IMR-90 (cell line): ENCODE measurements at regions not wholly inside any gene's neighbourhood (a gene's known extent, or its start where the extent isn't known, plus 50 kb on each side); places are given as distances from the start of the nearest gene placed in this dataset.

ENCODE experiments used
- ATAC-seq: fragments of 200-7000 bp; cut with Tn5 transposase; 2 replicates; pipeline ENCODE4 v1.9.1; 2020; ENCODE audit warnings: low read depth, mild to moderate bottlenecking, moderate library complexity
- BruUV-seq: library from RNA; stranded (reverse); fragments of 400-500 nt; replicated peaks from 2 replicates; lab custom pipeline; 2021; lab: Mats Ljungman, UMichigan
- CTCF ChIA-PET: fragments of 300-600 bp; formaldehyde crosslinking; extraction: SDS; loops from one replicate; lab custom pipeline; 2021; ENCODE audit warnings: antibody characterized with exemption; lab: Yijun Ruan, JAX
- POLR2A ChIA-PET: fragments of 300-600 bp; sonication (Branson Sonifier 250); formaldehyde crosslinking; loops from one replicate; lab custom pipeline; 2022; ENCODE audit warnings: antibody characterized with exemption; ENCODE audit not compliant: unreplicated experiment; lab: Charles Lee
- DNase-seq: peaks from one replicate; pipeline ENCODE4 v3.0.0; 2013
- H2AFZ ChIP-seq: replicated peaks from 2 replicates; pipeline ENCODE3; 2013; ENCODE audit warnings: low read length, mild to moderate bottlenecking; ENCODE audit not compliant: poor library complexity
- H2AK5ac ChIP-seq: 2 replicates; pipeline ENCODE4 v1.6.1; 2013; ENCODE audit warnings: low read depth, low read length, inconsistent platforms
- H2AK9ac ChIP-seq: replicated peaks from 2 replicates; pipeline ENCODE3; 2013; ENCODE audit warnings: mild to moderate bottlenecking, low read depth, low read length, moderate library complexity; ENCODE audit not compliant: poor library complexity
- H2BK120ac ChIP-seq: 2 replicates; pipeline ENCODE4 v1.6.1; 2013; ENCODE audit warnings: low read depth, low read length, inconsistent platforms
- H2BK15ac ChIP-seq: 3 replicates; pipeline ENCODE4 v1.6.1; 2013; ENCODE audit warnings: low read depth, low read length, inconsistent platforms
- H2BK20ac ChIP-seq: 2 replicates; pipeline ENCODE4 v1.6.1; 2013; ENCODE audit warnings: low read depth, mild to moderate bottlenecking, inconsistent platforms, low read length, moderate library complexity
- H2BK5ac ChIP-seq: 2 replicates; pipeline ENCODE4 v1.6.1; 2013; ENCODE audit warnings: mild to moderate bottlenecking, low read depth, low read length, inconsistent platforms; ENCODE audit not compliant: poor library complexity, severe bottlenecking
- H3K14ac ChIP-seq: replicated peaks from 2 replicates; pipeline ENCODE4 v1.6.1; 2013; ENCODE audit warnings: low read depth, low read length, inconsistent platforms
- H3K18ac ChIP-seq: 2 replicates; pipeline ENCODE4 v1.6.1; 2013; ENCODE audit warnings: low read depth, low read length, control low read depth
- H3K23ac ChIP-seq: 2 replicates; pipeline ENCODE4 v1.6.1; 2013; ENCODE audit warnings: low read depth, low read length, inconsistent platforms
- H3K27ac ChIP-seq: 2 replicates; pipeline ENCODE4 v1.5.1; 2013; ENCODE audit warnings: mild to moderate bottlenecking, control low read depth, low read length; ENCODE audit not compliant: insufficient read depth
- H3K27me3 ChIP-seq: 2 replicates; pipeline ENCODE4 v1.6.1; 2013; ENCODE audit warnings: low read length; ENCODE audit not compliant: control insufficient read depth, insufficient read depth
- H3K36me3 ChIP-seq: 2 replicates; pipeline ENCODE4 v1.6.1; 2013; ENCODE audit warnings: low read length, mixed read lengths; ENCODE audit not compliant: control insufficient read depth, insufficient read depth
- H3K4ac ChIP-seq: 2 replicates; pipeline ENCODE4 v1.6.1; 2013; ENCODE audit warnings: low read depth, low read length, inconsistent platforms
- H3K4me1 ChIP-seq: 2 replicates; pipeline ENCODE4 v1.6.1; 2013; ENCODE audit warnings: low read length, mixed read lengths; ENCODE audit not compliant: control insufficient read depth, insufficient read depth
- H3K4me2 ChIP-seq: 2 replicates; pipeline ENCODE4 v1.6.1; 2013; ENCODE audit warnings: low read depth, mild to moderate bottlenecking, control low read depth, low read length, moderate library complexity
- H3K4me3 ChIP-seq: 2 replicates; pipeline ENCODE4 v1.5.1; 2013; ENCODE audit warnings: low read depth, mild to moderate bottlenecking, control low read depth, low read length, moderate library complexity; ENCODE audit not compliant: insufficient read depth
- H3K56ac ChIP-seq: 2 replicates; pipeline ENCODE4 v1.6.1; 2013; ENCODE audit warnings: low read length, inconsistent platforms; ENCODE audit not compliant: insufficient read depth; ENCODE audit errors: extremely low read depth
- H3K79me1 ChIP-seq, 2 experiments: 2 replicates each; pipeline ENCODE4 v1.6.1; 2013; ENCODE audit warnings: low read length in 2 of 2, inconsistent platforms in 1 of 2, low read depth in 1 of 2
- H3K9ac ChIP-seq: 2 replicates; pipeline ENCODE4 v1.6.1; 2013; ENCODE audit warnings: low read depth, low read length, control low read depth
- H3K9me1 ChIP-seq: 2 replicates; pipeline ENCODE4 v1.6.1; 2013; ENCODE audit warnings: low read length, inconsistent platforms; ENCODE audit not compliant: insufficient read depth
- H3K9me3 ChIP-seq: 2 replicates; pipeline ENCODE4 v1.6.1; 2013; ENCODE audit warnings: low read length; ENCODE audit not compliant: control insufficient read depth, insufficient read depth
- H4K20me1 ChIP-seq: 2 replicates; pipeline ENCODE4 v1.6.1; 2013; ENCODE audit warnings: low read length, inconsistent platforms; ENCODE audit not compliant: insufficient read depth
- H4K5ac ChIP-seq: 2 replicates; pipeline ENCODE4 v1.6.1; 2013; ENCODE audit warnings: mild to moderate bottlenecking, low read depth, low read length, control low read depth
- H4K8ac ChIP-seq, 2 experiments: 2 replicates each; pipeline ENCODE4 v1.6.1; 2013; ENCODE audit warnings: low read depth in 2 of 2, low read length in 2 of 2, control low read depth in 1 of 2, inconsistent platforms in 1 of 2
- H4K91ac ChIP-seq: 2 replicates; pipeline ENCODE4 v1.6.1; 2013; ENCODE audit warnings: low read depth, low read length, inconsistent platforms; ENCODE audit not compliant: insufficient read depth
- CEBPB ChIP-seq: IDR thresholded peaks from 2 replicates; pipeline ENCODE4 v1.6.1; 2012; ENCODE audit warnings: low read depth, low read length, improper control_type of control experiment
- CTCF ChIP-seq: conservative IDR thresholded peaks from 2 replicates; pipeline ENCODE4 v1.5.1; 2012; ENCODE audit warnings: mild to moderate bottlenecking, low read depth, low read length, improper control_type of control experiment
- ELK1 ChIP-seq: fragments of 150-350 bp; IDR thresholded peaks from 2 replicates; pipeline ENCODE4 v1.6.1; 2016; ENCODE audit warnings: low read depth, mild to moderate bottlenecking, low read length, moderate library complexity, borderline replicate concordance
- MAFK ChIP-seq: IDR thresholded peaks from 2 replicates; pipeline ENCODE4 v1.6.1; 2012; ENCODE audit warnings: low read depth, low read length, improper control_type of control experiment
- RAD21 ChIP-seq: IDR thresholded peaks from 2 replicates; pipeline ENCODE4 v1.6.1; 2012; ENCODE audit warnings: low read length, improper control_type of control experiment
- RCOR1 ChIP-seq: IDR thresholded peaks from 2 replicates; pipeline ENCODE4 v1.6.1; 2012; ENCODE audit warnings: mild to moderate bottlenecking, low read length, improper control_type of control experiment; ENCODE audit not compliant: insufficient replicate concordance
- RFX5 ChIP-seq: IDR thresholded peaks from 2 replicates; pipeline ENCODE4 v1.8.0; 2012; ENCODE audit warnings: low read depth, mild to moderate bottlenecking, low read length, moderate library complexity
- SMC3 ChIP-seq: fragments of 150-350 bp; IDR thresholded peaks from 2 replicates; pipeline ENCODE4 v1.6.1; 2016; ENCODE audit warnings: low read depth, mild to moderate bottlenecking, antibody characterized with exemption, low read length, moderate library complexity
- USF2 ChIP-seq: fragments of 150-350 bp; IDR thresholded peaks from 2 replicates; pipeline ENCODE4 v1.6.1; 2017; ENCODE audit warnings: mild to moderate bottlenecking, antibody characterized with exemption, low read length, low read depth
- WGBS, 2 experiments: methylation state at CpG; one replicate each; pipeline versions ENCODE4 v1.1.5 to v1.1.7; 2013; ENCODE audit warnings: missing lambda C conversion rate in 2 of 2; ENCODE audit not compliant: insufficient read length in 1 of 2; ENCODE audit errors: extremely low coverage in 2 of 2; 5-methylcytosine and 5-hydroxymethylcytosine counted together
- dilution Hi-C: fragments of 300-500 bp; cut with HindIII; formaldehyde crosslinking; loops from one replicate; pipeline ENCODE4 v1.14.3; 2018; ENCODE audit warnings: low sequenced_read_pairs; ENCODE audit not compliant: unreplicated experiment
- in situ Hi-C: fragments of 300-500 bp; cut with MboI; formaldehyde crosslinking; loops from 3 replicates; pipeline ENCODE4 v1.14.3; 2019; ENCODE audit warnings: low sequenced_read_pairs, inconsistent platforms, mixed read lengths
- intact Hi-C: fragments of 100-400 bp; cut with micrococcal nuclease; formaldehyde crosslinking; loops from 2 replicates; pipeline ENCODE4 v1.10.0; 2022

- H3K18ac ChIP-seq, result no peak overlapping the region
- H3K79me1 ChIP-seq, result no peaks in the 10 kb centered on the region
- no peak overlapping the region for H4K8ac ChIP-seq
- CTCF ChIA-PET, result no interaction called here
- H3K4me1 ChIP-seq, result no peaks in the 10 kb centered on the region
- no peak for DNase-seq
- dilution Hi-C loops, result no loop called here
- no peak overlapping the region for H3K14ac ChIP-seq
- no CpG with 5 or more reads among the region's 2 CpGs for WGBS, 2 experiments
- no peak overlapping the region for H3K4ac ChIP-seq
- POLR2A ChIA-PET, result no interaction called here
- in situ Hi-C loops, result no loop called here
- H3K36me3 ChIP-seq, result no peaks in the 10 kb centered on the region
- H4K91ac ChIP-seq, result no peak overlapping the region
- H2BK15ac ChIP-seq, result no peak overlapping the region
- no peaks in the 10 kb centered on the region for H4K20me1 ChIP-seq
- H2BK20ac ChIP-seq, result no peak overlapping the region
- H3K9me1 ChIP-seq, result no peaks in the 10 kb centered on the region
- H3K9me3 ChIP-seq, result peaks cover 7% of the 10 kb centered on the region; the same call in 1 of the 2 replicates
- H3K56ac ChIP-seq, result no peak overlapping the region
- H3K4me2 ChIP-seq, result no peak overlapping the region
- intact Hi-C loops, result no loop called here
- H2AK5ac ChIP-seq, result no peak overlapping the region
- no peak overlapping the region for H2AK9ac ChIP-seq
- H2BK120ac ChIP-seq, result no peak overlapping the region
- H3K27ac ChIP-seq, result no peak overlapping the region
- H3K4me3 ChIP-seq, result no peak overlapping the region
- H3K27me3 ChIP-seq, result no peaks in the 10 kb centered on the region
- BruUV-seq, result no TSS peak
- no peak overlapping the region for H2AFZ ChIP-seq
- no peak overlapping the region for H3K23ac ChIP-seq
- TF ChIP-seq MAFK (no peak), RAD21 (no peak), RFX5 (no peak), RCOR1 (no peak), CEBPB (no peak), ELK1 (no peak), SMC3 (no peak), USF2 (no peak), CTCF (no peak)
- ATAC-seq, result no peak
- H4K5ac ChIP-seq, result no peak overlapping the region
- no peak overlapping the region for H2BK5ac ChIP-seq
- H3K9ac ChIP-seq, result no peak overlapping the region
These were observed 1117.5 kb downstream of the NCAM2 start for GRCh38 chr21:22115746-22116145.
